H1 (cell line): ENCODE measurements at regions not wholly inside any gene's neighbourhood (a gene's known extent, or its start where the extent isn't known, plus 50 kb on each side); places are given as distances from the start of the nearest gene placed in this dataset.

Experiments
- ASH2L ChIP-seq: fragments of 200-600, 300-600 bp; sonication (generic); IDR thresholded peaks from one replicate; pipeline ENCODE4 v1.7.1; 2017; ENCODE audit warnings: low read length
- BRCA1 ChIP-seq: IDR thresholded peaks from 2 replicates; pipeline ENCODE4 v1.6.1; 2012; ENCODE audit warnings: low read depth, low read length, improper control_type of control experiment
- CREB1 ChIP-seq: IDR thresholded peaks from 2 replicates; pipeline ENCODE4 v1.6.1; 2012; ENCODE audit warnings: inconsistent platforms
- GTF2F1 ChIP-seq: IDR thresholded peaks from 2 replicates; pipeline ENCODE4 v1.6.1; 2012; ENCODE audit warnings: low read depth, low read length, improper control_type of control experiment, borderline replicate concordance
- HDAC2 ChIP-seq, 2 experiments: fragments of 300-600 bp in 1 of 2; sonication (generic) in 1 of 2; IDR thresholded peaks; 2 replicates each; pipeline ENCODE4 v1.6.1; 2011 to 2012; ENCODE audit warnings: low read depth in 2 of 2, low read length in 2 of 2, mild to moderate bottlenecking in 2 of 2, moderate library complexity in 2 of 2, borderline replicate concordance in 1 of 2, inconsistent platforms in 1 of 2
- RAD21 ChIP-seq, 2 experiments: IDR thresholded peaks in 1 of 2; conservative IDR thresholded peaks in 1 of 2; 2 replicates each; pipeline ENCODE4 v1.6.1; 2011; ENCODE audit warnings: low read depth in 2 of 2, low read length in 2 of 2, improper control_type of control experiment in 1 of 2, inconsistent platforms in 1 of 2, mild to moderate bottlenecking in 1 of 2, moderate library complexity in 1 of 2
- TF ChIP-seq, protein P1 (sequence below): IDR thresholded peaks from 2 replicates; pipeline ENCODE4 v1.6.1; 2011; ENCODE audit warnings: low read length, improper control_type of control experiment

DNA sequence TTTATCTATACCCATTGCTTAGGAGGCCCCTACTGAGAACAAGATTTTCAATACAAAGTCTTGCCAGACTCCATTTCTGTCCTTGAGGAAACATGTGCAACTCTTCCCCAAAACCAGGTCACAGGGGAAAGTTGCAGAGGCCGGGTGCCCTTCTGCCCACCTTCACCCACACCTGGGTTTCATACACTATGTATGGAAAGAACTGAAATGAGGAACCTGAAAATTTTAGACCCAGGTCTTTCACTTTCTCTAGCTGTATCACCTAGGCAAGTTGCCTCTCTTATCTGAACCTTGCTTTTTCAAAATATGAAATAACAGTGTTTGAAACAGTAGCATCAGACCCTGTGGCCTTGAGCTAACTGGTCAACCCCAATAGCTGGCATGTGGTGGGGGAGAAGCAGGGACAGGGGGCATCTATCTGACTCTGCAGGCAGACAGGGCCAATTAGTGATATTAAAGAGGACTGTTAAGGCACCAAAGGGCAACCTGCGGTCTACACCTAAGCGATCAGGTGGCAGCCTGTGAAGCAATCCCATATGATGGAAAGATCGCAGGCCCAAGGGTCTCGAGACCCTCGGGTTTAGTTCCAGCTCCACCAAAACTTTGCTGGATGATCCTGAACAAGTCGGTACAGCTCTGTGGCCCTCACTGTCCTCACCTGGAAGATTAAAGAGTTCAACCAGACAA lies 346.5 kb downstream of the BCL11B start (continued):
- no peak for TF ChIP-seq CREB1
- no peak for TF ChIP-seq GTF2F1
- TF ChIP-seq BRCA1: no peak
- no peak for TF ChIP-seq RAD21 (IDR thresholded peaks at IDR 0.05 in 1 of 2, conservative IDR thresholded peaks at IDR 0.05 in 1 of 2; ENCODE audit: low read depth in 2 of 2, low read length in 2 of 2)
- TF ChIP-seq, protein P1, sequence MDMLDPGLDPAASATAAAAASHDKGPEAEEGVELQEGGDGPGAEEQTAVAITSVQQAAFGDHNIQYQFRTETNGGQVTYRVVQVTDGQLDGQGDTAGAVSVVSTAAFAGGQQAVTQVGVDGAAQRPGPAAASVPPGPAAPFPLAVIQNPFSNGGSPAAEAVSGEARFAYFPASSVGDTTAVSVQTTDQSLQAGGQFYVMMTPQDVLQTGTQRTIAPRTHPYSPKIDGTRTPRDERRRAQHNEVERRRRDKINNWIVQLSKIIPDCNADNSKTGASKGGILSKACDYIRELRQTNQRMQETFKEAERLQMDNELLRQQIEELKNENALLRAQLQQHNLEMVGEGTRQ: no peak
- no peak for TF ChIP-seq HDAC2 (IDR thresholded peaks at IDR 0.05; ENCODE audit: borderline replicate concordance in 1 of 2, low read depth in 2 of 2, low read length in 2 of 2)
- TF ChIP-seq ASH2L: no peak
- TF ChIP-seq, all 59 proteins: peak for 0
